ENCODE measurements at regions not wholly inside any gene's neighbourhood (a gene's known extent, or its start where the extent isn't known, plus 50 kb on each side); places are given as distances from the start of the nearest gene placed in this dataset.

DNA sequence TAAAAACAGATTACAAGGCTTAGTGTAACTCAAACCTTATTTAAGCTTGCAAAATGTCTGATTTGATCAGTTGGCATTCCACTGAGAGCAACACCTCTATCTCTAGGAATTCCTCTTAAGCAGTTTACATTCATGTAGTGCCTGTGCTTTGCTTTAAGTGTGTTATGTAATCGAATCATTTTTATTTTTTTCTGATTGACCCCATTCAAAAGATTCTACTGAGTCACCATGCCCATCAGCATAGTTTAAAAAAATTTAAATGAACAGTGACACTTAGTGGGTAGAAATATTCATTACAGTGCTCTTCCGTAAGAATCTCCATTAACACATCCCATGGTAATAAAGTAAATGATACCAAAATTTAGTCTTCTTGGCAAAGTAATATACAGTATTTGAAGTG, 67.8 kb upstream of the SLC4A10 start:
- TF ChIP-seq, protein P1, sequence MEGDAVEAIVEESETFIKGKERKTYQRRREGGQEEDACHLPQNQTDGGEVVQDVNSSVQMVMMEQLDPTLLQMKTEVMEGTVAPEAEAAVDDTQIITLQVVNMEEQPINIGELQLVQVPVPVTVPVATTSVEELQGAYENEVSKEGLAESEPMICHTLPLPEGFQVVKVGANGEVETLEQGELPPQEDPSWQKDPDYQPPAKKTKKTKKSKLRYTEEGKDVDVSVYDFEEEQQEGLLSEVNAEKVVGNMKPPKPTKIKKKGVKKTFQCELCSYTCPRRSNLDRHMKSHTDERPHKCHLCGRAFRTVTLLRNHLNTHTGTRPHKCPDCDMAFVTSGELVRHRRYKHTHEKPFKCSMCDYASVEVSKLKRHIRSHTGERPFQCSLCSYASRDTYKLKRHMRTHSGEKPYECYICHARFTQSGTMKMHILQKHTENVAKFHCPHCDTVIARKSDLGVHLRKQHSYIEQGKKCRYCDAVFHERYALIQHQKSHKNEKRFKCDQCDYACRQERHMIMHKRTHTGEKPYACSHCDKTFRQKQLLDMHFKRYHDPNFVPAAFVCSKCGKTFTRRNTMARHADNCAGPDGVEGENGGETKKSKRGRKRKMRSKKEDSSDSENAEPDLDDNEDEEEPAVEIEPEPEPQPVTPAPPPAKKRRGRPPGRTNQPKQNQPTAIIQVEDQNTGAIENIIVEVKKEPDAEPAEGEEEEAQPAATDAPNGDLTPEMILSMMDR (IDR thresholded peaks at IDR 0.05), result no peak
- TF ChIP-seq POLR2A (IDR thresholded peaks at IDR 0.05), result no peak
